ENCODE measurements at regions not wholly inside any gene's neighbourhood (a gene's known extent, or its start where the extent isn't known, plus 50 kb on each side); places are given as distances from the start of the nearest gene placed in this dataset.

DNA sequence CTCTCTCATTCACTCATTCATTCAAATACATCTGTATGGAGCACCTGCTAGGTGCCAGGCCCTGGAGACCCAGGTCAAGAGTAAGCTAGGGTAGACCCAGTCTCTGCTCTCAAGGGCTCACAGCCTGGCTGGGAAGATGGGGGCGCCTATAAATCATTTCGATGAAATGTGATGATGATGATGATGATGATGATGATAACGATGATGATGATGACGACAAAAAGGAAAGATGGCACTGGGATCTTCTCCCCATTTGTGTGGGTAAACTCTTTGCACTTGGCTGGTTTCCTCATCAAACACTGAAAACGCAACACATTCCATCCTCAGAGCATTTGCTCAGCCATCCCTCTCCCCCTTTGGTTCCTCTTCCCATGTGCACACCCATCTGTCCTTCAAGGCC lies 188.0 kb upstream of the CDYL start:
- Histone ChIP-seq H3K27ac (no peak overlapping the region), H3K27me3 (no peaks in the 10 kb centered on the region), H3K36me3 (no peaks in the 10 kb centered on the region), H3K4me1 (no peaks in the 10 kb centered on the region), H3K9me3 (no peaks in the 10 kb centered on the region), H3K4me3 (no peak overlapping the region)
- intact Hi-C loops (cut with DNase I; ENCODE audit: low total_unique reads): no loop called here
- DNase-seq (ENCODE audit: low spot score in 2 of 2): no peak
- TF ChIP-seq, protein P1, sequence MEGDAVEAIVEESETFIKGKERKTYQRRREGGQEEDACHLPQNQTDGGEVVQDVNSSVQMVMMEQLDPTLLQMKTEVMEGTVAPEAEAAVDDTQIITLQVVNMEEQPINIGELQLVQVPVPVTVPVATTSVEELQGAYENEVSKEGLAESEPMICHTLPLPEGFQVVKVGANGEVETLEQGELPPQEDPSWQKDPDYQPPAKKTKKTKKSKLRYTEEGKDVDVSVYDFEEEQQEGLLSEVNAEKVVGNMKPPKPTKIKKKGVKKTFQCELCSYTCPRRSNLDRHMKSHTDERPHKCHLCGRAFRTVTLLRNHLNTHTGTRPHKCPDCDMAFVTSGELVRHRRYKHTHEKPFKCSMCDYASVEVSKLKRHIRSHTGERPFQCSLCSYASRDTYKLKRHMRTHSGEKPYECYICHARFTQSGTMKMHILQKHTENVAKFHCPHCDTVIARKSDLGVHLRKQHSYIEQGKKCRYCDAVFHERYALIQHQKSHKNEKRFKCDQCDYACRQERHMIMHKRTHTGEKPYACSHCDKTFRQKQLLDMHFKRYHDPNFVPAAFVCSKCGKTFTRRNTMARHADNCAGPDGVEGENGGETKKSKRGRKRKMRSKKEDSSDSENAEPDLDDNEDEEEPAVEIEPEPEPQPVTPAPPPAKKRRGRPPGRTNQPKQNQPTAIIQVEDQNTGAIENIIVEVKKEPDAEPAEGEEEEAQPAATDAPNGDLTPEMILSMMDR (IDR thresholded peaks at IDR 0.05): no peak
- TF ChIP-seq POLR2AphosphoS5 (IDR thresholded peaks at IDR 0.05) (no peak), POLR2A (IDR thresholded peaks at IDR 0.05) (no peak)

DNA sequence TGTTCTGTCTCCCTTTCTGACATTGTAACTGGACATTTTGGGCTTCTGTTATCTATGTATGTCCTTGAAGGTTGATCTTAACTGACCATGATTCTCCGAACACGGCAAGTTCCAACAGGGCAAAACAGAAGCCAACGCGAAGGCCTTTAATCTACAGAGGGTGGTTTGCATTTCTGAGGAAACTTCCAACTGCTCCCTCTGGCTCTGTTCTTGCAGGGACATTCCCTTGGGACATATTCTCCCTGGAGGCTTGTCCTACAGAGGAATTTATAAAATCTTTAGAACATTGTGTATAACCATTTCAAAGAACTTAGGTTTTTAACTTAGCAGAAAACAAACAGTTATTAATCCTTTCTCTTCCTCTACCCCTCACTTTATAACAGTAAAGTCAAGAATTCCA lies 189.0 kb upstream of the CDYL start:
- H3K4me1 ChIP-seq: no peaks in the 10 kb centered on the region
- H3K36me3 ChIP-seq: no peaks in the 10 kb centered on the region
- no peak overlapping the region for H3K4me3 ChIP-seq
- TF ChIP-seq, protein P1 (IDR thresholded peaks at IDR 0.05): no peak
- TF ChIP-seq POLR2A (IDR thresholded peaks at IDR 0.05): no peak
- no peak for TF ChIP-seq POLR2AphosphoS5 (IDR thresholded peaks at IDR 0.05)
- H3K27ac ChIP-seq: no peak overlapping the region
- no peaks in the 10 kb centered on the region for H3K27me3 ChIP-seq
- H3K9me3 ChIP-seq: no peaks in the 10 kb centered on the region
- DNase-seq (ENCODE audit: low spot score in 2 of 2): no peak
- intact Hi-C loops (cut with DNase I; ENCODE audit: low total_unique reads): no loop called here

- H3K27ac ChIP-seq: no peak overlapping the region
- no peaks in the 10 kb centered on the region for H3K4me1 ChIP-seq
- intact Hi-C loops (cut with DNase I; ENCODE audit: low total_unique reads): no loop called here
- no peak for DNase-seq (ENCODE audit: low spot score in 2 of 2)
- peaks cover 0 to 5% of the 10 kb centered on the region in 2 donors for H3K9me3 ChIP-seq
- H3K4me3 ChIP-seq: no peak overlapping the region
- H3K27me3 ChIP-seq: no peaks in the 10 kb centered on the region
- H3K36me3 ChIP-seq: no peaks in the 10 kb centered on the region
- TF ChIP-seq, protein P1 (IDR thresholded peaks at IDR 0.05): no peak
- no peak for TF ChIP-seq POLR2A (IDR thresholded peaks at IDR 0.05)
These were observed 189.7 kb upstream of the CDYL start for GRCh38 chr6:4586469-4586859.

- H3K27ac ChIP-seq: no peak overlapping the region
- no peak for DNase-seq (ENCODE audit: low spot score in 2 of 2)
- intact Hi-C loops (cut with DNase I; ENCODE audit: low total_unique reads): no loop called here
These were observed 190.3 kb upstream of the CDYL start for GRCh38 chr6:4585682-4586468.

GRCh38 chr6:4584801-4585200 lies 191.4 kb upstream of the CDYL start:
- Histone ChIP-seq H3K4me3 (no peak overlapping the region), H3K36me3 (no peaks in the 10 kb centered on the region), H3K4me1 (no peaks in the 10 kb centered on the region), H3K27me3 (no peaks in the 10 kb centered on the region), H3K27ac (no peak overlapping the region), H3K9me3 (peaks cover 0 to 6% of the 10 kb centered on the region in 2 donors)
- DNase-seq (ENCODE audit: low spot score in 2 of 2): no peak
- TF ChIP-seq, protein P1 (IDR thresholded peaks at IDR 0.05): no peak
- no peak for TF ChIP-seq POLR2A (IDR thresholded peaks at IDR 0.05)
- TF ChIP-seq POLR2AphosphoS5 (IDR thresholded peaks at IDR 0.05): no peak
- intact Hi-C loops (cut with DNase I; ENCODE audit: low total_unique reads): no loop called here

More at GRCh38 chr6:4585682-4586468, 190.3 kb upstream of the CDYL start:
- Histone ChIP-seq H3K36me3 (no peaks in the 10 kb centered on the region), H3K27me3 (no peaks in the 10 kb centered on the region), H3K4me1 (no peaks in the 10 kb centered on the region), H3K4me3 (no peak overlapping the region), H3K9me3 (peaks cover 0 to 6% of the 10 kb centered on the region in 2 donors)
- TF ChIP-seq, protein P1 (IDR thresholded peaks at IDR 0.05): no peak
- TF ChIP-seq POLR2AphosphoS5 (IDR thresholded peaks at IDR 0.05) (no peak), POLR2A (IDR thresholded peaks at IDR 0.05) (no peak)

All from breast epithelium (tissue), 4 donors.